Naive B cell (primary cell): ENCODE measurements at regions not wholly inside any gene's neighbourhood (a gene's known extent, or its start where the extent isn't known, plus 50 kb on each side); places are given as distances from the start of the nearest gene placed in this dataset.
A peak's percentile ranks its signal among the peaks of the same experiment; 100 is the strongest.
"Not testable (repeated sequence)": the region's sequence is repeated elsewhere in the genome, so short reads cannot be mapped to it uniquely, and the experiment has no call there.

ENCODE experiments used
- ATAC-seq, 2 donors: fragments of 150-1000 bp; cut with Tn5 transposase; 2 replicates each; pipeline ENCODE4 v1.10.0; 2021; ENCODE audit warnings: low read depth in 2 of 2, mild to moderate bottlenecking in 2 of 2, moderate library complexity in 2 of 2
- DNase-seq: peaks from one replicate; pipeline ENCODE4 v3.0.0; 2022
- H3K27ac Mint-ChIP-seq, 6 donors: one replicate each; pipeline ENCODE4 v1.8.0; 2020 to 2022; ENCODE audit warnings: mild to moderate bottlenecking in 6 of 6, mixed read lengths in 6 of 6, moderate library complexity in 5 of 6, inconsistent platforms in 2 of 6
- H3K27me3 Mint-ChIP-seq, 3 donors: one replicate each; pipeline ENCODE4 v1.8.0; 2021 to 2022; ENCODE audit warnings: mixed read lengths in 3 of 3, mild to moderate bottlenecking in 1 of 3
- H3K36me3 Mint-ChIP-seq, 2 donors: one replicate each; pipeline ENCODE4 v1.8.0; 2020 to 2022; ENCODE audit warnings: mixed read lengths in 2 of 2, inconsistent platforms in 1 of 2, mild to moderate bottlenecking in 1 of 2
- H3K4me1 Mint-ChIP-seq, 3 donors: one replicate each; pipeline ENCODE4 v1.8.0; 2020 to 2022; ENCODE audit warnings: mixed read lengths in 3 of 3, inconsistent platforms in 1 of 3, mild to moderate bottlenecking in 1 of 3, moderate library complexity in 1 of 3
- H3K4me3 Mint-ChIP-seq, 8 donors: one replicate each; pipeline ENCODE4 v1.8.0; 2020 to 2022; ENCODE audit warnings: mild to moderate bottlenecking in 8 of 8, mixed read lengths in 8 of 8, moderate library complexity in 8 of 8, inconsistent platforms in 2 of 8
- H3K9me3 Mint-ChIP-seq, 7 donors: one replicate each; pipeline ENCODE4 v1.8.0; 2020 to 2022; ENCODE audit warnings: mixed read lengths in 7 of 7, mild to moderate bottlenecking in 5 of 7, inconsistent platforms in 2 of 7, moderate library complexity in 1 of 7

DNA sequence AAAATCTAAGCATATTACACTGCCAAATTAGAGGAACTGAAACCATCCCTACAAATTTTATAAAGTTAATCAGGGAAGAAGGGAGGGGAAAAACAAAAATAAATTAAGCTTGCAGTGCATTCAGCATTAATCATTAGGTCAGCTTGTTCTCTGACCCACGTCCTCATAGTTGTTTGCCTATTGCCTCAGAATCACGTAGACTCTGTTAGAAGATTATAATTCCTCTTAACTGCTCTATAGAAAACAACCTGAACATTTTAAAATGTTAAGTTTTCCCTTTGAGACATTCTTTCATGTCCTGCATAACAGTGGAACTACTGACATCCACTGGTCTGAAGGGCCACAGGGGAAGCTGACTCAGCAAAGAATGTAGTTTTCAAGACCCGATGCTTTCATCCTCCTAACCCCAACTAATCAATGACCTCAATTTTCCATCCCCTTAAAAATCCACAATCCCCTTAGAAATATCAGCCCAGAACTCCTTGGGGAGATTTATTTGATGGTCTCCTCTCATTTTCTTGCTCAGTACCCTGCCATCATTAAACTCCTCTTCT is 112.4 kb downstream of the FBXO4 start:
- no peak overlapping the region for H3K4me3 Mint-ChIP-seq
- H3K27me3 Mint-ChIP-seq: peaks cover 6 to 20% (median 19%) of the 10 kb centered on the region in 3 donors
- H3K27ac Mint-ChIP-seq: no peak overlapping the region
- ATAC-seq (no peak), DNase-seq (no peak)
- H3K4me1 Mint-ChIP-seq: no peaks in the 10 kb centered on the region
- peaks cover 0 to 4% (median 0%) of the 10 kb centered on the region in 7 donors for H3K9me3 Mint-ChIP-seq
- no peaks in the 10 kb centered on the region for H3K36me3 Mint-ChIP-seq

DNA sequence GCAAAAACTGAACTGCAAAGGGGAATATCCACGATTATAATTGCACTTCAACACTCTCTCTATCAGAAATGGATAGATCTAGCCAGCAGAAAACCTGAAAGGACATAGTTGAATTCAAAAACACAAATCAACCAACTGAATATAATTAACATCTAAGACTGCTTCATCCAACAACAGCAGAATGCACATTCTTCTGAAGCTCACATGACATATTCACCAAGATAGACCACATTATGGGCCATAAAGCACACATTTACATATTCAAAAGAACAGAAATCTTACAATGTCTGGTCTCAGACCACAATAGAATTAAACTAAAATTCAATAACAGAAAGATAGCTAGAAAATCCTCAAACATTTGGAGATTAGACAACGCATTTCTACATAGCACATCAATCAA is 118.3 kb downstream of the FBXO4 start:
- no peaks in the 10 kb centered on the region for H3K4me1 Mint-ChIP-seq
- ATAC-seq: no peak
- no peak for DNase-seq
- no peak overlapping the region for H3K27ac Mint-ChIP-seq
- H3K27me3 Mint-ChIP-seq: peaks cover 20 to 28% (median 25%) of the 10 kb centered on the region in 3 donors
- H3K9me3 Mint-ChIP-seq: peaks cover 0 to 17% (median 3%) of the 10 kb centered on the region in 7 donors
- no peak overlapping the region for H3K4me3 Mint-ChIP-seq
- no peaks in the 10 kb centered on the region for H3K36me3 Mint-ChIP-seq

DNA sequence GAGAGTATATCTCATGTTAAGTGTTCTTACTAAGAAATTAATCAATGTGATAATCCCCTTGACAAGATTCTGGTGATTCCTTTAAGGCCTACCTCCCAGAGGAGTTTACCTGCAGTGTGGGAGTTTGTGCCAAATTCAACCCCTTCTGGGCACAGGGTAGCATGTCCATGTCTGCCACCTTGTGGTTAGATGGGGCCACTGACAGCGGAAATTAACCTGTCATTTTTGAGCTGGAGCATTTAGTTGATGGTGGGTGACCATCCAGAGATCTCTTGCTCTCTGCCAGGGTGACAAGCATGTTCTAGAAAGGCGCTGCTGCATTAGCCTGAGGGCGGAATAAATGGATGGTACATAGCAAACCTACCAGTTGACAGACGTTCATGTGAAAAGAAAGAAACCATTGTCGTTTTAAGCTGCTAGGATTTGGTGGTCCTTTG is 132.2 kb downstream of the FBXO4 start:
- H3K27ac Mint-ChIP-seq: no peak overlapping the region
- H3K9me3 Mint-ChIP-seq: no peaks in the 10 kb centered on the region
- no peaks in the 10 kb centered on the region for H3K4me1 Mint-ChIP-seq
- no peaks in the 10 kb centered on the region for H3K36me3 Mint-ChIP-seq
- ATAC-seq (peak; percentile 73 to 80), DNase-seq (peak; percentile 42)
- no peak overlapping the region for H3K4me3 Mint-ChIP-seq
- peaks cover 8 to 20% (median 9%) of the 10 kb centered on the region in 3 donors for H3K27me3 Mint-ChIP-seq

DNA sequence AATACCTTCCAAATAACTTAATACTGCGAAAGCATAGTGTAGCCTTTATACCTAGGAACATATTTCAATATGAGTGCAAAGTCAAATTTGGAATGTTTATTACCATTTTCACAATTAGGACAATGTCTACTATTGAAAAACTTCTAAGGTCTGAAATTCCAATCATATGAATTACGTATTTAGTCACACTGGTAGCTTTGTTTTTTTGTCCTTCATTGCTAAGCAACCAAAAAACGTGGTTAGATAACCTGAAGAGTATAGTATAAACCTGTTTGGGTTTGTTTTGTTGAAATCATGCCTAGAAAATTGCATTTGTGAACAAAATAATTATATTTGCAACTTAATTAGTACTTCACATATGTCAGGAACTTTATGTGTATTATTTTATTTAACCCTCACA is 134.2 kb downstream of the FBXO4 start:
- no peaks in the 10 kb centered on the region for H3K4me1 Mint-ChIP-seq
- no peak for ATAC-seq
- no peak overlapping the region for H3K27ac Mint-ChIP-seq
- H3K9me3 Mint-ChIP-seq: no peaks in the 10 kb centered on the region
- peaks cover 0 to 12% (median 4%) of the 10 kb centered on the region in 3 donors for H3K27me3 Mint-ChIP-seq
- H3K36me3 Mint-ChIP-seq: no peaks in the 10 kb centered on the region
- no peak for DNase-seq
- H3K4me3 Mint-ChIP-seq: no peak overlapping the region

DNA sequence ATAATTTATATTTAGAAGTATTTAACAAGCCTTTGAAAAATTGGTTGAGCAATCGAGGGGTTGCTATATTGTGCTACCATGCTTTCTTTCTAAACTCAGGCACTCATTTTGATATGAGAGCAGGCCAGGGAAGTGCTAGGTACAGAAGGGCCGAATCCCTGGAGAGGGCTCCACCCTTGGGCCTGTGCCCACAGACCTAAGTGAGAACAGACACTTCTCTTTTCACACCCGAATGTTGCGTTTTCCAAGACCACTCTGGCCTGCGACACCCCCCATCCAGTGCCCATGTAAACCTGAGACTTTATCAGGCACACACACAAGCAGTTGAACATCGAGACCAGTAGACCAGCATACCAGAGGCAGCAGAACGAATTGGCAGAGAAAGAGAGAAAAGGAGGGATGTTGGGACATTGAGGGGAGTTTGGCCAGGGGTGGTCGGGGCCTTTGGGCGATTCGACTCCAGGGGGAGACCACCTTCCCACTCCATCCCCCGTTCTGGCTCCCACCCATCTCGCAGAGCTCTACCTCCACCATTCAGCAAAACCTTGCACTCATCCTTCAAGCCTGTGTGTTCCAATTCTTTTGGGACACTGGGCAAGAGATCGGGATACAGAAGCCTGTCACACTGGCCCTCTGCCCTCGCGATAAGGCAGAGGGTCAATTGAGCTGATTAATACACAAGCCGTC is 134.8 kb downstream of the FBXO4 start:
- Mint-ChIP-seq H3K36me3 (no peaks in the 10 kb centered on the region), H3K27ac (no peak overlapping the region), H3K4me1 (no peaks in the 10 kb centered on the region), H3K4me3 (no peak overlapping the region), H3K27me3 (peaks cover 0 to 12% (median 4%) of the 10 kb centered on the region in 3 donors), H3K9me3 (no peaks in the 10 kb centered on the region)
- ATAC-seq (no peak), DNase-seq (no peak)

DNA sequence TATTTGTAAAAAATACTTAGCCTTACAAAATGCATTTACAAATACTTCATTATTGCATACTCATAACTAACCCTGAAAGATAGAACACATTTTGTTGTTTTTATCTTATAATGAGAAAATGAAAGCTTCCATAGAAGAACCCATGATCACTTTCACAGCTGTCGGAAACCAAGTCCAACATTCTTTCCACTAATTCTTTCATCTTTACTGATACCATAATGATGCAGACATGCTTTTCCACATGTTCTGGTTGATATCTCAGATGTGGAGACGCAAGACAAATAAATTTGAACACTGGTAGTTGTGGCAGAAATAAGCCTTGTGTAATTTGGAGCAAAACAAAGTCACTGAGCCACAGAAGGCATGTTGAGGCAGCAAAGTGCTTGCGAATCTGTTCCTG is 136.0 kb downstream of the FBXO4 start:
- Mint-ChIP-seq H3K27ac (no peak overlapping the region), H3K9me3 (no peaks in the 10 kb centered on the region), H3K4me3 (no peak overlapping the region), H3K27me3 (peaks cover 0 to 12% (median 4%) of the 10 kb centered on the region in 3 donors), H3K4me1 (no peaks in the 10 kb centered on the region), H3K36me3 (no peaks in the 10 kb centered on the region)
- no peak for DNase-seq
- ATAC-seq: no peak

DNA sequence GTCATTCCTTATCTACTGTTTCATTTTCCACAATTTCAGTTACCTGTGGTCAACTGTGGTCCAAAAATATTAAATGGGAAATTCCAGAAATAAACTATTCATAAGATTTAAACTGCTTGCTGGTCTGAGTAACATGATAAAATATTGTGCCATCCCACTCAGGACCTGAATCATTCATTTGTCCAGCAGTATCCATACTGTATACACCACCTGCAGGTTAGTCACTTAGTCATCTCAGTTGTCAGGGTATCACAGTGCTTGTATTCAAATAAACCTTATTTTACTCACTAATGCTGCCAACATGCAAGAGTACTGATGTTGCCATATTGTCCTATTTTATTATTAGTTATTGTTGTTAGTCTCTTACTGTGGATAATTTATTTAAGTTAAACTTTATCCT is 139.7 kb downstream of the FBXO4 start:
- no peak for ATAC-seq
- H3K4me3 Mint-ChIP-seq: no peak overlapping the region
- no peak for DNase-seq
- H3K36me3 Mint-ChIP-seq: no peaks in the 10 kb centered on the region
- H3K27me3 Mint-ChIP-seq: peaks cover 0 to 10% (median 0%) of the 10 kb centered on the region in 3 donors
- H3K27ac Mint-ChIP-seq: no peak overlapping the region
- H3K4me1 Mint-ChIP-seq: no peaks in the 10 kb centered on the region
- H3K9me3 Mint-ChIP-seq: no peaks in the 10 kb centered on the region

DNA sequence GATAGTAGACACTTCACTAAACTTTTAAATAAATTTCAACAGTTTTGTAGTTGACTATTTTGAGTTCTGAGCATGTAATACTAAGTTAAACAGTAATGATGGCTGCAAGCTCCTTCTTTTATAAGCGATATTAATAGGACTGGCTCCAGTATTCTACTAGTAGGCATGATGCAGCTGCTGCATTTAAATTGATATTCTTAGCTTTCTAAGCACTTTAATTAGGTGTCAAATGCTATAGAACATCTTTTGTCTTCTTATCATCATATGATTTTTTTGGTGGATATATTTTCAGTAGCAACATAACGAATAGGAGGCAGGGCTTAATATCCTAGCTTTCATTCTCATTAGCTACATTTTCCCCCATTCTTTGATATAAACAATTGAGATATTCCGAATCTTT is 141.1 kb downstream of the FBXO4 start:
- no peak for ATAC-seq
- Mint-ChIP-seq H3K27ac (no peak overlapping the region), H3K4me1 (no peaks in the 10 kb centered on the region), H3K9me3 (no peaks in the 10 kb centered on the region), H3K4me3 (no peak overlapping the region), H3K27me3 (no peaks in the 10 kb centered on the region), H3K36me3 (no peaks in the 10 kb centered on the region)
- DNase-seq: no peak

DNA sequence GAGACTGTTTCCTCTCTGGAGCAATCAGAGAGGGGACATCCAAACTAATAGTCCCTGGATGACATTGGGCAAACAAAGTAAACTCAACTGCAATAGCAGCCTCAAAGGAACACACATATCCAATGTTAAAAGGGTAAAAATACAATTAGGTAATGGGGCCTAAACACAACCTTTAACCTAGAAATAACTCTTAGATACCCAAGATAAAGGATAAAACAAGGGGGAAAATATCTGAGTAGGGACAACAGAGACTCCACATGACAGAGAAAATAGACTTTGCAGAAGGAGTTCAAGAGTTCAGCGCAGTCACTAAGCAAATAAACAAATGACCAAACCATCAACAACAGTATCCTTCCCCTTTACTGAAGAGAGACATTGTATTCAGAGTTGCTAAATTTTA is 149.3 kb downstream of the FBXO4 start:
- H3K9me3 Mint-ChIP-seq: peaks cover 0 to 7% (median 2%) of the 10 kb centered on the region in 7 donors
- no peaks in the 10 kb centered on the region for H3K36me3 Mint-ChIP-seq
- no peak overlapping the region for H3K27ac Mint-ChIP-seq
- peaks cover 5 to 8% (median 8%) of the 10 kb centered on the region in 3 donors for H3K27me3 Mint-ChIP-seq
- no peak for ATAC-seq
- no peak overlapping the region for H3K4me3 Mint-ChIP-seq
- no peak for DNase-seq
- no peaks in the 10 kb centered on the region for H3K4me1 Mint-ChIP-seq

DNA sequence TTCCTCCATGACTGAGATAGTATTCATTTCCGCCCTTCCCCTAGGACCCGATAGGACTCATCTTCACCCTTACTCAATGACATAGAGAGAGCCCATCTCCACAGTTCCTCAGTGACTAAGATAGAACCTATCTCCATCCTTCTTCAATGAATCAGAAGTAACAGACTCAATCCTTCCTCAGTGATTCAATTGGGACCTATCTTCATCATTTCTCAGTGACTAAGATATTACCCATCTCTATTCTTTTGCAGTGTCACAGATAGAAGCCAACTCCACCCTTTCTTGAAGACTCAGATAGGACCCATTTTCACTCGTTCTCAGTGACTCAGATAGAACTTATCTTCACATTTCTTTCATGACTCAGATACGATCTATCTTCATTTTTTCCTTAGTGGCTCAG is 164.6 kb downstream of the FBXO4 start:
- Mint-ChIP-seq H3K4me3 (no peak overlapping the region), H3K27me3 (no peaks in the 10 kb centered on the region), H3K4me1 (no peaks in the 10 kb centered on the region), H3K27ac (no peak overlapping the region), H3K36me3 (peaks cover 0 to 7% of the 10 kb centered on the region in 2 donors), H3K9me3 (peaks cover 0 to 6% (median 0%) of the 10 kb centered on the region in 7 donors)
- ATAC-seq (no peak), DNase-seq (no peak)

DNA sequence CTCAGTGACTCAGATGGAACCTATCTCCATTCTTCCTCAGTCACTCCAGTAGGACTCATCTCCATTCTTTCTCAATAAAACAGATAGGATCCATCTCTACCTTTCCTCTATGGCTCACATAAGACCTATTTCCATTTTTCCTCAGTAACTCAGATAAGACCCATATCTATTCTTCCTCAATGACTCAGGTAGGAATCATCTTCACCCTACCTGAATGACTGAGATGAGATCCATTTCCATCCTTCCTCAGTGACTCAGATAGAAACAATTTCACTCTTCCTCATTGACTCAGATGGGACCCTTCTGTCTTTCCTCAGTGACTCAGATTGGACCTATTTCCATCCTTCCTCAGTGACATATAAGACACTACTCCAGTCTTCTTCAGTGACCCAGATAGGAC is 165.1 kb downstream of the FBXO4 start:
- no peak for ATAC-seq
- no peaks in the 10 kb centered on the region for H3K27me3 Mint-ChIP-seq

DNA sequence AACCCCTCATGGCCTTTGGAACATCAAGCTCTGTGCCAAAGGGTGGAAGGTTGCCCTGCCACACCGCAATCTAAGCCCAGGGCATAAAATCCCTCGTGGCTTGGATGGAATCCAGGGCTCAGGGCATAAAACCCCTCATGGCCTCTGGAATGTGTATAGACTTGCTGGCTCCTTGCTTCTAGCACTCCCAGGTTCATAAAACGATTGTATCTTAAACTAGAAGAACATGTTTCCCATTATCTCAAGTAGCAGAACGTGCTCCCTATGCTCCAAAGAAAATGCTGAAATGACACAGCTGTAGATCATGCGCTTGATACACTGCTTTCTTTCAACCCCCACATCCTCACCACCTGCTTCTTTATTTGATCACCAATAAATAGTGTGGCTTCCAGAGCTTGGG is 174.8 kb downstream of the FBXO4 start:
- not testable (repeated sequence) for H3K4me1 Mint-ChIP-seq, H3K27ac Mint-ChIP-seq, DNase-seq, H3K4me3 Mint-ChIP-seq, H3K27me3 Mint-ChIP-seq, H3K36me3 Mint-ChIP-seq, ATAC-seq
- peaks cover 0 to 17% (median 5%) of the 10 kb centered on the region in 7 donors for H3K9me3 Mint-ChIP-seq

More for the DNA sequence above, 165.1 kb downstream of the FBXO4 start:
- no peak overlapping the region for H3K4me3 Mint-ChIP-seq
- no peaks in the 10 kb centered on the region for H3K4me1 Mint-ChIP-seq
- no peak for DNase-seq
- peaks cover 0 to 7% of the 10 kb centered on the region in 2 donors for H3K36me3 Mint-ChIP-seq
- peaks cover 0 to 6% (median 0%) of the 10 kb centered on the region in 7 donors for H3K9me3 Mint-ChIP-seq
- no peak overlapping the region for H3K27ac Mint-ChIP-seq

DNA sequence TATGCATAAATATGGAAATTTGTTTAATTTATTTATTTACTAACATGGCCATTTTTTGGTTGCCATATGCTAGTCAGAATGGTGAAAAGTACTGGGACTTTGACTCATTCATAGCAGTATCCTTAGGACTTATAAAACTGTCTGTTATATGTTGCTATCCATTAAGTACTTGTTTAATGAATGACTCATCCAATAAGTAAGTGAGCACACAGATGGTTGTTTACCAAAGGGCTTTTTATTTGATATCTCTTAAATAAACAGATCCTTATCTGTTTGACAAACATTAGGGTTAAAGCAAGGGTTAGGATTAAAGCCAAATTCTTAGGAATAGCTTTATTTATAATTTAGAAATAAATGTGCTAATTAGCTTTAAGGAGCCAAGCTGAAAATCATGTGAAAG is 183.4 kb downstream of the FBXO4 start:
- H3K27me3 Mint-ChIP-seq: no peaks in the 10 kb centered on the region
- peaks cover 0 to 6% of the 10 kb centered on the region in 2 donors for H3K36me3 Mint-ChIP-seq
- ATAC-seq (no peak), DNase-seq (no peak)
- no peaks in the 10 kb centered on the region for H3K4me1 Mint-ChIP-seq
- peaks cover 4 to 33% (median 13%) of the 10 kb centered on the region in 7 donors for H3K9me3 Mint-ChIP-seq
- H3K27ac Mint-ChIP-seq: no peak overlapping the region
- no peak overlapping the region for H3K4me3 Mint-ChIP-seq

DNA sequence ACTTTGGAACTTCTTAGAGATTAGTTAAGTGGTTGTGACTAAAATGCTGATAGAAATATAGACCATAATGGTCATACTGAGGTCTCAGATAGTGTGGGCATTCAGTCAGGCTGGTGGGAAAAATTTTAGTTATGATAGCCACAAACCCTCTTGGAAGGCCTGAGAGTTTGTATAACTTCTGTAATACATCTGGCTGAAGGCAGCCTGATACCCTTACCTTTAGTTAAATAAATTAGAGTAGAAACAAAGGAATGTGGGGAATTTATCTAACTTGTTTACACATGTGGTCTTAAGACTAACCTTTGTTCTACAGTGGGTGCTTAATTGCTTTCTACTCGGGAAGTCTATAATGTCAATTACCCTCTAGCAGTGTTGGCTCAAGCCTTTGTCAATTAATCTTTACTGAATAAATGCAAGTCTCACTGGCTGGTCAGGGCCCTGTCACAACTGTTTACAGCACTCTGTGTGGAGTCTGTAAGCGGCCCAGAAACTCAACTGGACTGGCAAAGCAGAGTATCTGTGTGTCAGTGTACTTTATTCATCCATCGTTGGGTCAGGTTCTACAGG is 184.0 kb downstream of the FBXO4 start:
- Mint-ChIP-seq H3K4me3 (no peak overlapping the region), H3K4me1 (no peaks in the 10 kb centered on the region), H3K36me3 (peaks cover 0 to 6% of the 10 kb centered on the region in 2 donors), H3K27ac (no peak overlapping the region), H3K9me3 (peaks cover 4 to 33% (median 13%) of the 10 kb centered on the region in 7 donors), H3K27me3 (no peaks in the 10 kb centered on the region)
- DNase-seq: no peak
- ATAC-seq: no peak
